ENCODE measurements at regions not wholly inside any gene's neighbourhood (a gene's known extent, or its start where the extent isn't known, plus 50 kb on each side); places are given as distances from the start of the nearest gene placed in this dataset.

- 3% methylated on average over 3 of the region's 3 CpGs for WGBS (ENCODE audit: low lambda C conversion rate)
- Histone ChIP-seq H3K4me3 (replicated peaks in 1 of 3; ENCODE audit: insufficient read depth in 1 of 3, low read depth in 2 of 3, low read length in 3 of 3) (no peak overlapping the region), H3K36me3 (replicated peaks in 1 of 2; ENCODE audit: control insufficient read depth in 1 of 2, insufficient read depth in 2 of 2, low read length in 2 of 2) (no peaks in the 10 kb centered on the region), H3K27ac (ENCODE audit: extremely low read length, insufficient read depth, low read length) (no peak overlapping the region), H3K9me3 (ENCODE audit: low read length) (peaks cover 83% of the 10 kb centered on the region), H3K4me1 (ENCODE audit: insufficient read depth, low read length) (no peaks in the 10 kb centered on the region), H3K4me2 (ENCODE audit: low read depth, low read length) (no peak overlapping the region), H4K20me1 (ENCODE audit: insufficient read depth, low read length) (no peaks in the 10 kb centered on the region), H3K79me2 (ENCODE audit: insufficient read depth, low read length) (no peaks in the 10 kb centered on the region), H3K27me3 (ENCODE audit: control insufficient read depth in 1 of 2, insufficient read depth in 2 of 2, low read length in 2 of 2) (no peaks in the 10 kb centered on the region), H3K9ac (ENCODE audit: insufficient read depth, low read depth, low read length) (no peak overlapping the region), H2AFZ (ENCODE audit: low read length) (no peak overlapping the region)
- no peak for DNase-seq (ENCODE audit: low spot score)
- intact Hi-C loops (cut with micrococcal nuclease; ENCODE audit: unreplicated experiment): no loop called here
- no TSS peak for BruUV-seq (replicated peaks)
- ChIA-PET POLR2A (no interaction called here), CTCF (ENCODE audit: low intra/inter-chr PET ratio, low total read pairs) (no interaction called here)
- no peak for FAIRE-seq
- in situ Hi-C loops (cut with HindIII; ENCODE audit: extremely low pct_ligation_motif_present, low pct_unique_long_range_greater_than_20kb): no loop called here
- TF ChIP-seq PCBP1 (IDR thresholded peaks at IDR 0.05; ENCODE audit: borderline replicate concordance, low read depth, low read length) (no peak), HOXA5 (CRISPR knock-in tag; IDR thresholded peaks at IDR 0.05) (no peak), BRD4 (CRISPR knock-in tag; IDR thresholded peaks at IDR 0.05) (no peak), TAF1 (CRISPR knock-in tag; IDR thresholded peaks at IDR 0.05) (no peak), ZNF468 (CRISPR knock-in tag; IDR thresholded peaks at IDR 0.05) (no peak), BORCS8-MEF2B (CRISPR knock-in tag; IDR thresholded peaks at IDR 0.05) (no peak), ZNF446 (CRISPR knock-in tag; IDR thresholded peaks at IDR 0.05) (no peak), SOX13 (IDR thresholded peaks at IDR 0.05) (no peak), SOX13 (CRISPR knock-in tag; conservative IDR thresholded peaks at IDR 0.05 in 1 of 2, IDR thresholded peaks at IDR 0.05 in 1 of 2) (no peak), SMAD9 (CRISPR knock-in tag; IDR thresholded peaks at IDR 0.05) (no peak), KAT8 (CRISPR knock-in tag; IDR thresholded peaks at IDR 0.05) (no peak), ZNF124 (CRISPR knock-in tag; IDR thresholded peaks at IDR 0.05) (no peak), IRF2 (CRISPR knock-in tag; IDR thresholded peaks at IDR 0.05) (no peak), ZNF160 (CRISPR knock-in tag; IDR thresholded peaks at IDR 0.05) (no peak), SALL1 (CRISPR knock-in tag; IDR thresholded peaks at IDR 0.05) (no peak), ZNF543 (CRISPR knock-in tag; IDR thresholded peaks at IDR 0.05) (no peak), FOXK2 (IDR thresholded peaks at IDR 0.05) (no peak), ZNF546 (CRISPR knock-in tag; conservative IDR thresholded peaks at IDR 0.05) (no peak), ZBTB38 (CRISPR knock-in tag; IDR thresholded peaks at IDR 0.05) (no peak), ATF1 (CRISPR knock-in tag; IDR thresholded peaks at IDR 0.05) (no peak), FOXJ3 (CRISPR knock-in tag; IDR thresholded peaks at IDR 0.05; ENCODE audit: borderline replicate concordance) (no peak)
- ATAC-seq: no peak
Observed at GRCh38 chr11:37552284-37552683, 954.2 kb upstream of the RAG2 start.

Measured in HepG2 (cell line).